Gastrocnemius medialis (tissue), 4 donors: ENCODE measurements at regions not wholly inside any gene's neighbourhood (a gene's known extent, or its start where the extent isn't known, plus 50 kb on each side); places are given as distances from the start of the nearest gene placed in this dataset.

ENCODE experiments used
- CTCF ChIP-seq, 5 experiments: fragments of 450-650 bp in 3 of 5; fragments of 200-600 bp in 2 of 5; sonication (generic) in 2 of 5; IDR thresholded peaks in 4 of 5; conservative IDR thresholded peaks in 1 of 5; 1 replicate in 4 of 5; 2 replicates in 1 of 5; pipeline ENCODE4 v1.5.1; 2016 to 2019; ENCODE audit warnings: antibody characterized with exemption in 5 of 5, mild to moderate bottlenecking in 3 of 5, moderate library complexity in 3 of 5
- POLR2A ChIP-seq, 2 donors: fragments of 450-650 bp; IDR thresholded peaks; one replicate each; pipeline ENCODE4 v1.6.1; 2017; ENCODE audit warnings: antibody characterized with exemption in 2 of 2, mild to moderate bottlenecking in 2 of 2, moderate library complexity in 2 of 2

- no peak for TF ChIP-seq CTCF (IDR thresholded peaks at IDR 0.05 in 4 of 5, conservative IDR thresholded peaks at IDR 0.05 in 1 of 5)
- TF ChIP-seq POLR2A (IDR thresholded peaks at IDR 0.05) = no peak
Observed at GRCh38 chr14:34359420-34360117, 102.5 kb downstream of the SPTSSA start.
